Immature natural killer cell (primary cell): ENCODE measurements at regions not wholly inside any gene's neighbourhood (a gene's known extent, or its start where the extent isn't known, plus 50 kb on each side); places are given as distances from the start of the nearest gene placed in this dataset.
"Not testable (repeated sequence)": the region's sequence is repeated elsewhere in the genome, so short reads cannot be mapped to it uniquely, and the experiment has no call there.

Source experiments
- DNase-seq, 3 donors: peaks; one replicate each; pipeline ENCODE4 v3.0.0; 2022; ENCODE audit warnings: mixed read lengths in 1 of 3
- H3K27ac Mint-ChIP-seq, 6 donors: one replicate each; pipeline ENCODE4 v1.8.0; 2020; ENCODE audit warnings: mixed read lengths in 6 of 6, mild to moderate bottlenecking in 5 of 6, inconsistent platforms in 4 of 6, moderate library complexity in 3 of 6
- H3K27me3 Mint-ChIP-seq, 3 donors: one replicate each; pipeline ENCODE4 v1.8.0; 2020 to 2021; ENCODE audit warnings: low read depth in 3 of 3, mild to moderate bottlenecking in 3 of 3, mixed read lengths in 3 of 3, moderate library complexity in 3 of 3, inconsistent platforms in 1 of 3
- H3K36me3 Mint-ChIP-seq, 3 donors: one replicate each; pipeline ENCODE4 v1.8.0; 2020; ENCODE audit warnings: mixed read lengths in 3 of 3, inconsistent platforms in 2 of 3, mild to moderate bottlenecking in 2 of 3
- H3K4me1 Mint-ChIP-seq, 2 donors: one replicate each; pipeline ENCODE4 v1.8.0; 2020; ENCODE audit warnings: inconsistent platforms in 2 of 2, mild to moderate bottlenecking in 2 of 2, mixed read lengths in 2 of 2, moderate library complexity in 1 of 2
- H3K4me3 Mint-ChIP-seq, 5 donors: one replicate each; pipeline ENCODE4 v1.8.0; 2020; ENCODE audit warnings: mild to moderate bottlenecking in 5 of 5, mixed read lengths in 5 of 5, inconsistent platforms in 3 of 5, moderate library complexity in 3 of 5
- H3K9me3 Mint-ChIP-seq, 6 donors: one replicate each; pipeline ENCODE4 v1.8.0; 2020; ENCODE audit warnings: mild to moderate bottlenecking in 6 of 6, mixed read lengths in 6 of 6, inconsistent platforms in 4 of 6, moderate library complexity in 3 of 6

DNA sequence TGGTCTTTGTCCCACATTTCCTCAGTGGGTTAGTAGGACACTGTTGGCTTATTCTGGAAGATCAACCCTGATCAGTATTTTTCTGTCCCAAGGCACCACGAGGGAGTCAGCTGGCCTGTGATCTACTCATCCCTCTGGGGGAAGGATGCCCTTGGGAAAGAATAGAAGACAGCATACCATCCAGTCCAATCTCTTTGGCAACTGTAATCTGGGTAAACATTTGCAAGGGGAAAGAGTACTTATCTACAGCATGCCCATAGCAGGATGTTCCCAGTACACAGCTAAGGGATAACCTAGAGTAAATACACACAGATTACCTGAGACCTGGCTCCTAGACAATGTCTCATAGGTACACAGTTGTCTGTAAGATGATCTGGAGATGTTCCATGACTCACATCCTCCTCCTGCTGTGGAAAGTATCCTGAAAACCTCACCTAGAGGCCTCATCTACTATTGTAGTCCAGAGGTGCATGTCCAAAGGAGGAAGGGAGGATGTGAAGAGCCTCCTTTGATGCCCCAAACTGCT is 134.3 kb upstream of the VWC2 start:
- no peaks in the 10 kb centered on the region for H3K4me1 Mint-ChIP-seq
- DNase-seq = no peak
- no peak overlapping the region for H3K4me3 Mint-ChIP-seq
- H3K9me3 Mint-ChIP-seq = peaks cover 0 to 29% (median 4%) of the 10 kb centered on the region in 6 donors
- no peaks in the 10 kb centered on the region for H3K36me3 Mint-ChIP-seq
- H3K27me3 Mint-ChIP-seq = peaks cover 0 to 2% (median 0%) of the 10 kb centered on the region in 3 donors
- no peak overlapping the region for H3K27ac Mint-ChIP-seq

DNA sequence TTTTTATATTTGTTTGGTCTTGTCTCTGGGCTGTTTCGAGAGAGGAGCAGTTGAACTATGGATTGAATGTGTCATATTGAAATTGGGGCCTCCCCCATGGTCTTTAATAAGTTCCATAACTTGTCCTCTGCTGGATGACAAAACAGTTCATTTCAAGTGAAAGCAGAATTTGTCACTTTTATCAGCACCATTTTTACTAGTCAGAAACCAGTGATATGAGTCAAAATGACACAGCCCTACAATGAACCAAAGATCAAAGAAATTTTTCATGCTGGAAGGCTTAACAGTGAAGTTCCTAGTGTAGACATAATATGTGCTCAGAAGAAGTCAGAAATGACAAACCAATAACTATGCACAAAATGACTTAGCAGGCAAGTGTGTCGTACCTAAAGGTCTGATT is 133.6 kb upstream of the VWC2 start:
- no peaks in the 10 kb centered on the region for H3K4me1 Mint-ChIP-seq
- H3K9me3 Mint-ChIP-seq = peaks cover 0 to 29% (median 4%) of the 10 kb centered on the region in 6 donors
- peaks cover 0 to 2% (median 0%) of the 10 kb centered on the region in 3 donors for H3K27me3 Mint-ChIP-seq
- no peak overlapping the region for H3K27ac Mint-ChIP-seq
- no peak for DNase-seq
- H3K4me3 Mint-ChIP-seq = no peak overlapping the region
- H3K36me3 Mint-ChIP-seq = no peaks in the 10 kb centered on the region

DNA sequence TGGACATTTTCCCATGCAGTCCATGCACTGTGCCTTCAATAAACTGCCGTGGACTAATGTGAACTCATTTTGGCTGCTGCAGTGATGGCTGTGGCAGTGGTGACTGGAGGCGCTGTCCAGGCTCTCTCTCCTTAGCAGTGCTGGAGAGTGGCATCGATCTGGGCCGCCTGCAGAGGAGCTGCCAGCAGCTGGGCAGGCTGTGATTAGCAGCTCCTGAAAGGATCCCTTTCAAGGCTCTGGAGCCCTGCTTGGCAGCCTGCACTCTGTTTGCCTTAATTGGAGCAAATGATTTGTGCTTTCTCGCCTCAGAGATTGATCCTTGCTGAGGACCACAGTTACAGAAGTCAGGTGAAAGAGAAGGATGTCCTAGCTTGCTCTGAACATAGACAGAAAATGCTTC is 130.1 kb upstream of the VWC2 start:
- peaks cover 0 to 23% (median 3%) of the 10 kb centered on the region in 6 donors for H3K9me3 Mint-ChIP-seq
- DNase-seq = no peak
- H3K27ac Mint-ChIP-seq = no peak overlapping the region
- peaks cover 0 to 2% (median 0%) of the 10 kb centered on the region in 3 donors for H3K27me3 Mint-ChIP-seq
- no peak overlapping the region for H3K4me3 Mint-ChIP-seq
- H3K36me3 Mint-ChIP-seq = no peaks in the 10 kb centered on the region
- no peaks in the 10 kb centered on the region for H3K4me1 Mint-ChIP-seq

GRCh38 chr7:49643736-49644135 is 129.7 kb upstream of the VWC2 start:
- DNase-seq = no peak
- no peaks in the 10 kb centered on the region for H3K4me1 Mint-ChIP-seq
- peaks cover 0 to 27% (median 4%) of the 10 kb centered on the region in 6 donors for H3K9me3 Mint-ChIP-seq
- H3K4me3 Mint-ChIP-seq = no peak overlapping the region
- no peaks in the 10 kb centered on the region for H3K36me3 Mint-ChIP-seq
- no peak overlapping the region for H3K27ac Mint-ChIP-seq
- H3K27me3 Mint-ChIP-seq = peaks cover 0 to 2% (median 0%) of the 10 kb centered on the region in 3 donors

- peaks cover 3 to 33% (median 9%) of the 10 kb centered on the region in 6 donors for H3K9me3 Mint-ChIP-seq
- DNase-seq = no peak
- no peak overlapping the region for H3K27ac Mint-ChIP-seq
- H3K4me1 Mint-ChIP-seq = no peaks in the 10 kb centered on the region
- H3K27me3 Mint-ChIP-seq = no peaks in the 10 kb centered on the region
- no peak overlapping the region for H3K4me3 Mint-ChIP-seq
- no peaks in the 10 kb centered on the region for H3K36me3 Mint-ChIP-seq
Measured at GRCh38 chr7:49644396-49645166, 128.9 kb upstream of the VWC2 start.

GRCh38 chr7:49645296-49645695 is 128.1 kb upstream of the VWC2 start:
- Mint-ChIP-seq H3K9me3 (peaks cover 3 to 33% (median 9%) of the 10 kb centered on the region in 6 donors), H3K4me3 (no peak overlapping the region), H3K4me1 (no peaks in the 10 kb centered on the region), H3K36me3 (no peaks in the 10 kb centered on the region), H3K27ac (no peak overlapping the region), H3K27me3 (no peaks in the 10 kb centered on the region)
- DNase-seq = no peak

DNA sequence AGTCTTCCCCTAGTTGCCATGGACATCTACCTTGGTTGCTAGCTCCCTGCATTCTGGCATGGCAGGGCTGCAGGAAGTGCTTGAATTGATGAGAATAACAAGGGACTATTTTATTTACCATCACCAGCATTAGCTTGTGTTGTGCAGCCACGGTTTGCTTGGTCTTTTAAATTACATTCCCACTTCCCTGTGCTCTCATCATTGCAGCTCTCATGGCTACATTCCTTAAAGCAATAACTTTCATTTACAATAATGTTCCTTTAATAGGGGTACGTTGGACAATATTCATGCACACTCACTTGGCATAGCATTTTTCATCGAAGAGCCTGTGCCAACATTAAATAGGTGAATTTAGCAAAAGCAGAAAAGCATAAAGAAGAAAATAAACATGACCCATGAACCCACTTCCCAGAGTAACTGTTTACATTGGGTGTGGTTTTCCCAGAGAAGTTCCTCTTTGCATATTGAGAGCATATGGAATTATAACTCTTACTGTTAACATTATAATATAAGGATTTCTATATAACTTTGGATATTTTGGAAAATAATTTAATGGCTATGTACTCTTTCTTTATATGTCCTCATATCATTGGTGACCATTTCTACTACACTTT is 113.2 kb upstream of the VWC2 start:
- Mint-ChIP-seq H3K36me3 (no peaks in the 10 kb centered on the region), H3K4me3 (no peak overlapping the region), H3K27ac (no peak overlapping the region), H3K4me1 (no peaks in the 10 kb centered on the region), H3K27me3 (peaks cover 0 to 1% (median 0%) of the 10 kb centered on the region in 3 donors), H3K9me3 (peaks cover 0 to 7% (median 2%) of the 10 kb centered on the region in 6 donors)
- DNase-seq = no peak

DNA sequence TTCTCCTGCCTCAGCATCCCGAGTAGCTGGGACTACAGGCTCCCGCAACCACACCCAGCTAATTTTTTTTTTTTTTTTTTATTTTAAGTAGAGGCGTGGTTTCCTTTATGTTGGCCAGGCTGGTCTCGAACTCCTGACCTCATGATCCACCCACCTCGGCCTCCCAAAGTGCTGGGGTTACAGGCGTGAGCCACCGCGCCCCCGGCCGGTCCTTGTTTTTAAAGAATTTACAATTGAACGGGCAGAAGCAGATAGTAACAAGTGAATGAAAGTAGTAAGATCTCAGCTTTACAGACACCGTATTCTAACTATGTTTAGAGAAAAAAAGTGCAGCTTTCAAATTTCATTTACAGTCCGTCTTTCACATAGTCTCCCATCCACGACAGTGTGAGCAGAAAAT is 112.5 kb upstream of the VWC2 start:
- Mint-ChIP-seq H3K4me3 (no peak overlapping the region), H3K27me3 (peaks cover 0 to 1% (median 0%) of the 10 kb centered on the region in 3 donors), H3K27ac (no peak overlapping the region), H3K4me1 (no peaks in the 10 kb centered on the region), H3K9me3 (peaks cover 0 to 13% (median 3%) of the 10 kb centered on the region in 6 donors), H3K36me3 (no peaks in the 10 kb centered on the region)
- DNase-seq = no peak

- not testable (repeated sequence) for H3K4me3 Mint-ChIP-seq, H3K27me3 Mint-ChIP-seq, H3K27ac Mint-ChIP-seq, DNase-seq, H3K36me3 Mint-ChIP-seq, H3K4me1 Mint-ChIP-seq
- H3K9me3 Mint-ChIP-seq = peaks cover 2 to 31% (median 16%) of the 10 kb centered on the region in 6 donors
Measured at GRCh38 chr7:49665963-49666362, 107.5 kb upstream of the VWC2 start.

DNA sequence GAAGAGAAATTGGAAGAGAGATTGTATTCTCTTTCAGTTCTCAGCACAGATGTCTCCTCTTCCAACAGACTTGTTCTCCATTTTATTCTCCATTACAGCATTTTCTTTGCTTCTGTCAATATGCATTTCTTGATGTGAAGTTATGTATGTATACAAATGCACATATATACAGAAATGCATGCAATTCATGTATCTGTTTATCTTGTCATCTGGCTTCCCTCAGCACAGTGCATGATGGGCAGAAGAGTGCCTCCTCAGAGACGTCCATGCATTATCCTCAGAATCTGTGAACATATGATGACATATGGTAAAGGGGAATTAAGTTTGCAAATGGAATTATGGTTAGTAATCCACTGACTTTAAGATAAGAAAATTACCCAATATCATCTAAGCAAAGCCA is 106.7 kb upstream of the VWC2 start:
- peaks cover 0 to 3% (median 1%) of the 10 kb centered on the region in 3 donors for H3K27me3 Mint-ChIP-seq
- no peaks in the 10 kb centered on the region for H3K4me1 Mint-ChIP-seq
- H3K9me3 Mint-ChIP-seq = peaks cover 2 to 31% (median 18%) of the 10 kb centered on the region in 6 donors
- no peak overlapping the region for H3K4me3 Mint-ChIP-seq
- no peak for DNase-seq
- no peak overlapping the region for H3K27ac Mint-ChIP-seq
- H3K36me3 Mint-ChIP-seq = no peaks in the 10 kb centered on the region

GRCh38 chr7:49669285-49669684 is 104.2 kb upstream of the VWC2 start:
- Mint-ChIP-seq H3K27ac (no peak overlapping the region), H3K27me3 (peaks cover 0 to 3% (median 0%) of the 10 kb centered on the region in 3 donors), H3K4me3 (no peak overlapping the region), H3K36me3 (no peaks in the 10 kb centered on the region), H3K4me1 (no peaks in the 10 kb centered on the region), H3K9me3 (peaks cover 2 to 31% (median 17%) of the 10 kb centered on the region in 6 donors)
- DNase-seq = no peak

GRCh38 chr7:49669692-49670260 is 103.7 kb upstream of the VWC2 start:
- peaks cover 0 to 3% (median 0%) of the 10 kb centered on the region in 3 donors for H3K27me3 Mint-ChIP-seq
- H3K4me1 Mint-ChIP-seq = no peaks in the 10 kb centered on the region
- no peak overlapping the region for H3K4me3 Mint-ChIP-seq
- DNase-seq = no peak
- peaks cover 2 to 31% (median 17%) of the 10 kb centered on the region in 6 donors for H3K9me3 Mint-ChIP-seq
- H3K27ac Mint-ChIP-seq = no peak overlapping the region
- no peaks in the 10 kb centered on the region for H3K36me3 Mint-ChIP-seq

GRCh38 chr7:49670991-49671390 is 102.4 kb upstream of the VWC2 start:
- H3K27me3 Mint-ChIP-seq = peaks cover 0 to 3% (median 0%) of the 10 kb centered on the region in 3 donors
- H3K9me3 Mint-ChIP-seq = peaks cover 0 to 31% (median 16%) of the 10 kb centered on the region in 6 donors

DNA sequence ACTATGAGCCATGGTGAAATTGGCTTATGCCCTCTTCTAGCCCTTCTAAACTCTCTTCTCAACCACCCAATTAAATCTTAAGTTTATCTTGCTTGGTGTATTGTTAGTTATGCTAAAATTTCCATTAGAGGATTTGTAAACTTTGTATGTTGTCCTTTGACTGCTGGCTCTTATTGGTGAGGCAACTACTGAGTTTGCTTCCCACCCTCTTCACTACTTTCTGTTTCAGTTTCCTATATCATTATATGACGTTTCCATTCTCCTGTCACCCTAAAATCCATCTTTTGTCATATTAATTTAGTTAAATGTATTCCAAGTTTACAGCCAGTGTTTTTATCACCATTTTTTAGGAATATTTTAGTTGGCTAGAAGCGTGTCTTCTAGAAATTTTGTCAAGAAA is 80.9 kb upstream of the VWC2 start:
- H3K27me3 Mint-ChIP-seq = peaks cover 0 to 2% (median 1%) of the 10 kb centered on the region in 3 donors
- peaks cover 0 to 16% (median 9%) of the 10 kb centered on the region in 6 donors for H3K9me3 Mint-ChIP-seq
- no peaks in the 10 kb centered on the region for H3K4me1 Mint-ChIP-seq
- H3K36me3 Mint-ChIP-seq = peaks cover 0 to 4% (median 0%) of the 10 kb centered on the region in 3 donors
- no peak overlapping the region for H3K27ac Mint-ChIP-seq
- no peak for DNase-seq
- peak overlapping the region in 1 of 5 donors; percentile 18 for H3K4me3 Mint-ChIP-seq

More at GRCh38 chr7:49670991-49671390, 102.4 kb upstream of the VWC2 start:
- Mint-ChIP-seq H3K36me3 (no peaks in the 10 kb centered on the region), H3K4me1 (no peaks in the 10 kb centered on the region), H3K27ac (no peak overlapping the region), H3K4me3 (no peak overlapping the region)
- no peak for DNase-seq
